Fibroblast of villous mesenchyme (primary cell): ENCODE measurements at regions not wholly inside any gene's neighbourhood (a gene's known extent, or its start where the extent isn't known, plus 50 kb on each side); places are given as distances from the start of the nearest gene placed in this dataset.

ENCODE experiments used
- DNase-seq: peaks from one replicate; pipeline ENCODE4 v3.0.0-alpha.2; 2010; ENCODE audit warnings: low read depth
- H3K4me3 ChIP-seq: 2 replicates; pipeline ENCODE4 v1.5.1; 2011; ENCODE audit warnings: low read depth, mild to moderate bottlenecking, low read length
- CTCF ChIP-seq: IDR thresholded peaks from 2 replicates; pipeline ENCODE4 v1.5.1; 2012; ENCODE audit warnings: low read depth, mild to moderate bottlenecking, low read length; ENCODE audit not compliant: insufficient read depth

DNA sequence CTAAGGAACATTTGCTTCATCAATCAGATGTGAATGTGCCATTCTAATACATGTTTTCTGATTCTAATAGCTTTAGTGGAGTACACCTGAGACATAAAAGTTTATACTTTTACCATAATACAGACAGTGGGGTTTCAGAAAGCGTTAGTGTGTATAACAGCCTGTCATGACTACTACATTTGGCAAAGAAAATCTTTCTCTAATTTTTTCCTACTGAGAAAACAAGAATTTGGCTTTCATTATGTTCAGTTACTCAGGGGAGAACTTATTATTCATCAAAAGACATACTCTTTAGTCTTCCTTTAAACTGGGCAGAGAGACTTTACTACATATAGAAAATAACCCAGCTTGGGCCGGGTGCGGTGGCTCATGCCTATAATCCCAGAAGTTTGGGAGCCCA lies 104.9 kb downstream of the PCDH18 start:
- no peak for TF ChIP-seq CTCF
- no peak overlapping the region for H3K4me3 ChIP-seq
- DNase-seq: no peak

GRCh38 chr4:137425281-137425680 lies 107.0 kb downstream of the PCDH18 start:
- no peak for TF ChIP-seq CTCF
- H3K4me3 ChIP-seq: no peak overlapping the region
- no peak for DNase-seq

GRCh38 chr4:137422666-137423065 lies 109.6 kb downstream of the PCDH18 start:
- no peak overlapping the region for H3K4me3 ChIP-seq
- TF ChIP-seq CTCF: no peak
- DNase-seq: no peak

DNA sequence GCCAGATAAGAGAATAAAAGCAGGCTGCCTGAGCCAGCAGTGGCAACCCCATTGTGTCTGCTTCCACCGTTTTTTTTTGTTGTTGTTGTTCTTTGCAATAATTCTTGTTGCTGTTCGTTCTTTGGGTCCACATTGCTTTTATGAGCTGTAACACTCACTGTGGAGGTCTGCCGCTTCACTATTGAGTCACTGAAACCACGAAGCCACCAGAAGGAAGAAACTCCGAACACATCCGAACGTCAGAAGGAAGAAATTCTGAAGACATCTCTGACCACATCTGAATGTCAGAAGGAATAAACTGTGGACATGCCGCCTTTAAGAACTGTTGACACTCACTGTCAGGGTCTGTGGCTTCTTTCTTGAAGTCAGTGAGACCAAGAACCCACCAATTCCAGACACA lies 110.5 kb downstream of the PCDH18 start:
- peak; percentile 21 for DNase-seq
- no peak overlapping the region for H3K4me3 ChIP-seq
- no peak for TF ChIP-seq CTCF

GRCh38 chr4:137420901-137421396 lies 111.3 kb downstream of the PCDH18 start:
- no peak for TF ChIP-seq CTCF
- DNase-seq: no peak
- H3K4me3 ChIP-seq: peak overlapping the region; percentile 23

DNA sequence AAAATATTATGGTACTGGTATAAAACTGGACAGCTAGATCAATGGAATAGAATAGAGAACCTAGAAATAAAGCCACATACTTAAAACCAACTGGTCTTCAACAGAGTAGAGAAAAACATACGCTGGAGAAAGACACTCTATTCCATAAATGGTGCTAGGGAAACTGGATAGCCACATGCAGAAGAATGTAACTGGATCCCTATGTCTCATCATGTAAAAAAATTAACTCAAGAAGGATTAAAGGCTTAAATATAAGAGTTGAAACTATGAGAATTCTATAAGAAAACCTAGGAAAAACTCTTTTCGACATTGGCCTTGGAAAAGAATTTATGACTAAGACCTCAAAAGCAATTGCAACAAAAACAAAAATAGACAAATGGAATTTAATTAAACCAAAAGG lies 114.6 kb downstream of the PCDH18 start:
- H3K4me3 ChIP-seq: no peak overlapping the region
- peak; percentile 12 for DNase-seq
- no peak for TF ChIP-seq CTCF

DNA sequence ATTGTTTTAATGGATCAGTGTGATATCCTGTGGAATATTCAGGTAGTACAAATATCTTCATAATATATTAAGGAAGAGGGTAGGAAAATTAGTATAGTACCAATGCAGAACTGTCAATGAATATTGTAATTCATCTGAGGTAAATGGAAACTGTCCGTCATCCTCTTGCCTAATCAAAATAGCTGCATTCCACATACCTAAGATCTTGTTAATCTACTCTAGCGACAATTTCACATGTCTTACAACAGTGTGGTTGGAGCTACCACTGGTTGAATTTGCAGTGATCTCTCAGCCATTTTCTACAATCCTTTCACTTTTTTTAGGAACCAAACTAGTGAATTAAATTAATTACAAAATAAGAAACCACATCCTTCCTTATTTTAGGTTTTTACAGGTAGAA lies 117.5 kb downstream of the PCDH18 start:
- no peak for DNase-seq
- H3K4me3 ChIP-seq: no peak overlapping the region
- no peak for TF ChIP-seq CTCF
